Suprapubic skin (tissue), 3 donors: ENCODE measurements at regions not wholly inside any gene's neighbourhood (a gene's known extent, or its start where the extent isn't known, plus 50 kb on each side); places are given as distances from the start of the nearest gene placed in this dataset.

ENCODE experiments used
- CTCF ChIP-seq, 2 donors: fragments of 200-600 bp in 1 of 2; fragments of 450-650 bp in 1 of 2; sonication (generic) in 1 of 2; IDR thresholded peaks; one replicate each; pipeline ENCODE4 v1.5.1; 2016 to 2019; ENCODE audit warnings: antibody characterized with exemption in 2 of 2, mild to moderate bottlenecking in 1 of 2, moderate library complexity in 1 of 2
- POLR2AphosphoS5 ChIP-seq, 3 donors: sonication (generic); formaldehyde crosslinking; IDR thresholded peaks; one replicate each; pipeline ENCODE4 v1.6.1; 2017; ENCODE audit warnings: antibody characterized with exemption in 3 of 3

GRCh38 chr16:80346111-80346632, 194.6 kb upstream of the DYNLRB2 start:
- TF ChIP-seq CTCF (IDR thresholded peaks at IDR 0.05) (no peak), POLR2AphosphoS5 (IDR thresholded peaks at IDR 0.05) (no peak)
